IMR-90 (cell line): ENCODE measurements at regions not wholly inside any gene's neighbourhood (a gene's known extent, or its start where the extent isn't known, plus 50 kb on each side); places are given as distances from the start of the nearest gene placed in this dataset.

Experiments used
- ATAC-seq: fragments of 200-7000 bp; cut with Tn5 transposase; 2 replicates; pipeline ENCODE4 v1.9.1; 2020; ENCODE audit warnings: low read depth, mild to moderate bottlenecking, moderate library complexity
- BruUV-seq: library from RNA; stranded (reverse); fragments of 400-500 nt; replicated peaks from 2 replicates; lab custom pipeline; 2021; lab: Mats Ljungman, UMichigan
- CTCF ChIA-PET: fragments of 300-600 bp; formaldehyde crosslinking; extraction: SDS; loops from one replicate; lab custom pipeline; 2021; ENCODE audit warnings: antibody characterized with exemption; lab: Yijun Ruan, JAX
- POLR2A ChIA-PET: fragments of 300-600 bp; sonication (Branson Sonifier 250); formaldehyde crosslinking; loops from one replicate; lab custom pipeline; 2022; ENCODE audit warnings: antibody characterized with exemption; ENCODE audit not compliant: unreplicated experiment; lab: Charles Lee
- DNase-seq: peaks from one replicate; pipeline ENCODE4 v3.0.0; 2013
- H2AFZ ChIP-seq: replicated peaks from 2 replicates; pipeline ENCODE3; 2013; ENCODE audit warnings: low read length, mild to moderate bottlenecking; ENCODE audit not compliant: poor library complexity
- H2AK5ac ChIP-seq: 2 replicates; pipeline ENCODE4 v1.6.1; 2013; ENCODE audit warnings: low read depth, low read length, inconsistent platforms
- H2AK9ac ChIP-seq: replicated peaks from 2 replicates; pipeline ENCODE3; 2013; ENCODE audit warnings: mild to moderate bottlenecking, low read depth, low read length, moderate library complexity; ENCODE audit not compliant: poor library complexity
- H2BK120ac ChIP-seq: 2 replicates; pipeline ENCODE4 v1.6.1; 2013; ENCODE audit warnings: low read depth, low read length, inconsistent platforms
- H2BK15ac ChIP-seq: 3 replicates; pipeline ENCODE4 v1.6.1; 2013; ENCODE audit warnings: low read depth, low read length, inconsistent platforms
- H2BK20ac ChIP-seq: 2 replicates; pipeline ENCODE4 v1.6.1; 2013; ENCODE audit warnings: low read depth, mild to moderate bottlenecking, inconsistent platforms, low read length, moderate library complexity
- H2BK5ac ChIP-seq: 2 replicates; pipeline ENCODE4 v1.6.1; 2013; ENCODE audit warnings: mild to moderate bottlenecking, low read depth, low read length, inconsistent platforms; ENCODE audit not compliant: poor library complexity, severe bottlenecking
- H3K14ac ChIP-seq: replicated peaks from 2 replicates; pipeline ENCODE4 v1.6.1; 2013; ENCODE audit warnings: low read depth, low read length, inconsistent platforms
- H3K18ac ChIP-seq: 2 replicates; pipeline ENCODE4 v1.6.1; 2013; ENCODE audit warnings: low read depth, low read length, control low read depth
- H3K23ac ChIP-seq: 2 replicates; pipeline ENCODE4 v1.6.1; 2013; ENCODE audit warnings: low read depth, low read length, inconsistent platforms
- H3K27ac ChIP-seq: 2 replicates; pipeline ENCODE4 v1.5.1; 2013; ENCODE audit warnings: mild to moderate bottlenecking, control low read depth, low read length; ENCODE audit not compliant: insufficient read depth
- H3K27me3 ChIP-seq: 2 replicates; pipeline ENCODE4 v1.6.1; 2013; ENCODE audit warnings: low read length; ENCODE audit not compliant: control insufficient read depth, insufficient read depth
- H3K36me3 ChIP-seq: 2 replicates; pipeline ENCODE4 v1.6.1; 2013; ENCODE audit warnings: low read length, mixed read lengths; ENCODE audit not compliant: control insufficient read depth, insufficient read depth
- H3K4ac ChIP-seq: 2 replicates; pipeline ENCODE4 v1.6.1; 2013; ENCODE audit warnings: low read depth, low read length, inconsistent platforms
- H3K4me1 ChIP-seq: 2 replicates; pipeline ENCODE4 v1.6.1; 2013; ENCODE audit warnings: low read length, mixed read lengths; ENCODE audit not compliant: control insufficient read depth, insufficient read depth
- H3K4me2 ChIP-seq: 2 replicates; pipeline ENCODE4 v1.6.1; 2013; ENCODE audit warnings: low read depth, mild to moderate bottlenecking, control low read depth, low read length, moderate library complexity
- H3K4me3 ChIP-seq: 2 replicates; pipeline ENCODE4 v1.5.1; 2013; ENCODE audit warnings: low read depth, mild to moderate bottlenecking, control low read depth, low read length, moderate library complexity; ENCODE audit not compliant: insufficient read depth
- H3K56ac ChIP-seq: 2 replicates; pipeline ENCODE4 v1.6.1; 2013; ENCODE audit warnings: low read length, inconsistent platforms; ENCODE audit not compliant: insufficient read depth; ENCODE audit errors: extremely low read depth
- H3K79me1 ChIP-seq, 2 experiments: 2 replicates each; pipeline ENCODE4 v1.6.1; 2013; ENCODE audit warnings: low read length in 2 of 2, inconsistent platforms in 1 of 2, low read depth in 1 of 2
- H3K9ac ChIP-seq: 2 replicates; pipeline ENCODE4 v1.6.1; 2013; ENCODE audit warnings: low read depth, low read length, control low read depth
- H3K9me1 ChIP-seq: 2 replicates; pipeline ENCODE4 v1.6.1; 2013; ENCODE audit warnings: low read length, inconsistent platforms; ENCODE audit not compliant: insufficient read depth
- H3K9me3 ChIP-seq: 2 replicates; pipeline ENCODE4 v1.6.1; 2013; ENCODE audit warnings: low read length; ENCODE audit not compliant: control insufficient read depth, insufficient read depth
- H4K20me1 ChIP-seq: 2 replicates; pipeline ENCODE4 v1.6.1; 2013; ENCODE audit warnings: low read length, inconsistent platforms; ENCODE audit not compliant: insufficient read depth
- H4K5ac ChIP-seq: 2 replicates; pipeline ENCODE4 v1.6.1; 2013; ENCODE audit warnings: mild to moderate bottlenecking, low read depth, low read length, control low read depth
- H4K8ac ChIP-seq, 2 experiments: 2 replicates each; pipeline ENCODE4 v1.6.1; 2013; ENCODE audit warnings: low read depth in 2 of 2, low read length in 2 of 2, control low read depth in 1 of 2, inconsistent platforms in 1 of 2
- H4K91ac ChIP-seq: 2 replicates; pipeline ENCODE4 v1.6.1; 2013; ENCODE audit warnings: low read depth, low read length, inconsistent platforms; ENCODE audit not compliant: insufficient read depth
- FOS ChIP-seq: fragments of 150-350 bp; IDR thresholded peaks from 2 replicates; pipeline ENCODE4 v1.6.1; 2016; ENCODE audit warnings: low read depth, low read length
- MAFK ChIP-seq: IDR thresholded peaks from 2 replicates; pipeline ENCODE4 v1.6.1; 2012; ENCODE audit warnings: low read depth, low read length, improper control_type of control experiment
- SMC3 ChIP-seq: fragments of 150-350 bp; IDR thresholded peaks from 2 replicates; pipeline ENCODE4 v1.6.1; 2016; ENCODE audit warnings: low read depth, mild to moderate bottlenecking, antibody characterized with exemption, low read length, moderate library complexity
- WGBS, 2 experiments: methylation state at CpG; one replicate each; pipeline versions ENCODE4 v1.1.5 to v1.1.7; 2013; ENCODE audit warnings: missing lambda C conversion rate in 2 of 2; ENCODE audit not compliant: insufficient read length in 1 of 2; ENCODE audit errors: extremely low coverage in 2 of 2; 5-methylcytosine and 5-hydroxymethylcytosine counted together
- dilution Hi-C: fragments of 300-500 bp; cut with HindIII; formaldehyde crosslinking; loops from one replicate; pipeline ENCODE4 v1.14.3; 2018; ENCODE audit warnings: low sequenced_read_pairs; ENCODE audit not compliant: unreplicated experiment
- in situ Hi-C: fragments of 300-500 bp; cut with MboI; formaldehyde crosslinking; loops from 3 replicates; pipeline ENCODE4 v1.14.3; 2019; ENCODE audit warnings: low sequenced_read_pairs, inconsistent platforms, mixed read lengths
- intact Hi-C: fragments of 100-400 bp; cut with micrococcal nuclease; formaldehyde crosslinking; loops from 2 replicates; pipeline ENCODE4 v1.10.0; 2022

DNA sequence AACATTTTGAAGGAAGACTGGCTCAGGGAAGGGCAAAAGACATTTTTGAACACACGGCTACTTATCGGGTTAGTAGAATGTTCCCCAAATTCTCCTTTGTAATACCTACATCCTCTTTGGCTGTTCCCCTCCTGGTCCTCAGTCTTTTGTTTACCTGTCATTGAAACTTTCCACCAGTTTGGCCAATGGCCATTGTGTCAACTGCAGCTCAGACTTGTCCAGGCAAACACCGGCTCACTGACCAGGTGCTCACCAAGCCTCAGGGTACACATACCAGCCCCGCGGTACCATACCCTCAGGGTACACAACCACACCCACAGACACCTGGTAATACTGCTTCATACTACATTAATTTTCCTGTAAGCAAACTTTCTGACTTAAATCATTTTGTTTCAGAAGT, 84.8 kb upstream of the ZNF648 start:
- in situ Hi-C loops = no loop called here
- Histone ChIP-seq H3K27me3 (no peaks in the 10 kb centered on the region), H2AK5ac (no peak overlapping the region), H3K4me1 (0 out of 2 replicates have a peak, but pooled peaks cover 2% of the 10 kb centered on the region), H2BK5ac (no peak overlapping the region), H4K91ac (no peak overlapping the region), H4K20me1 (no peaks in the 10 kb centered on the region), H2BK15ac (no peak overlapping the region), H3K4ac (no peak overlapping the region), H3K4me3 (no peak overlapping the region), H4K8ac (no peak overlapping the region), H3K27ac (no peak overlapping the region), H3K36me3 (no peaks in the 10 kb centered on the region), H3K18ac (no peak overlapping the region), H3K14ac (no peak overlapping the region), H3K9ac (no peak overlapping the region), H4K5ac (no peak overlapping the region), H3K4me2 (no peak overlapping the region), H3K79me1 (no peaks in the 10 kb centered on the region), H3K56ac (no peak overlapping the region), H2AFZ (no peak overlapping the region), H2BK20ac (no peak overlapping the region), H3K23ac (no peak overlapping the region), H3K9me3 (no peaks in the 10 kb centered on the region), H2AK9ac (no peak overlapping the region), H2BK120ac (no peak overlapping the region), H3K9me1 (no peaks in the 10 kb centered on the region)
- DNase-seq (no peak), ATAC-seq (no peak)
- CTCF ChIA-PET = interaction anchor here (1.3 to 4.9 kb wide), 2 partner anchors 246 to 250 kb away, joined by 3 to 81 read pairs; partner anchors contain the start of gene GLUL
- TF ChIP-seq FOS = no peak
- TF ChIP-seq SMC3 = no peak
- TF ChIP-seq MAFK = no peak
- POLR2A ChIA-PET = no interaction called here
- intact Hi-C loops = no loop called here
- WGBS, 2 experiments = 92% methylated on average over 2 of the region's 5 CpGs; no CpG with 5 or more reads in 1 of the 2 experiments
- dilution Hi-C loops = no loop called here
- no TSS peak for BruUV-seq
